ENCODE measurements at regions not wholly inside any gene's neighbourhood (a gene's known extent, or its start where the extent isn't known, plus 50 kb on each side); places are given as distances from the start of the nearest gene placed in this dataset.

DNA sequence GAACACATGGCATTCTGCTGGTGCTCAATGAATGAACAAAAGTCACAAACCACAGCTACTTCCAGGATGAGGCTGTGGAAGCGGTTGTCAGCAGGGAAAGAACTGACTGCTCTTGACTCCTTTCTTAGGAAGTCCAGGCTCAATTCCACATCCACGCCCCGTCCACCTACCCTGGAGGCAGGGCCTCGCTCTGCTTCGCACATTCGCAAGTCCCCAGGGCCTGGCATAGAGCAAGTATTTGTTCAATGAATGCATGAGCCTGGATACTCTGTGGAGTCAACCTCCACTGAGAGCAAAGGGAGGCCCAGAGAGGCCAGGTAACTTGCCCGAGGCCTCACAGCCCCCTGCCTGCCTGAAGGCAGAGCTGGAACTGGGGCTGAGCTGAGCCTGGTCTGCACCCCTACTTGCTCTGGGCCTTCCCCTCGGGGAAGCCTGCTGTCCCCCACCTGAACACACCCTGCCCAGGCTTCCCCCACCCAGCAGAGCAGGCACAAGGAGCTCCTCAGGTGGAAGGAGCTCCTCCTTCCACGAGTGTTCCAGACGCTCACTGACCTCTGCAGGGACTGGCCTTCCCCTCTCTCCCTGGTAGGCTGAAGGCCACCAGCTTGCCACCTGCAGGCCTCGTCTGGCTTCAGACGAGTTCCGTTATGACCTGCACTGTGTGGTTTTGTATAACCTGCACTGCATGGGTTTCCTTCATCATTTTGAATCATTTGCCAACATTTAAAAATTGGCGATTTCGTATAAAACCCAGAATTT lies 119.3 kb upstream of the PTPN1 start:
- DNase-seq (ENCODE audit: insufficient read length) = no peak
- no peak for TF ChIP-seq POLR2A (IDR thresholded peaks at IDR 0.05; ENCODE audit: low read depth, low read length)
- TF ChIP-seq TAF1 (IDR thresholded peaks at IDR 0.05; ENCODE audit: borderline replicate concordance, low read depth, low read length) = no peak
- no peak for TF ChIP-seq POLR2AphosphoS5 (IDR thresholded peaks at IDR 0.05; ENCODE audit: low read depth, low read length)
- no peak for FAIRE-seq

DNA sequence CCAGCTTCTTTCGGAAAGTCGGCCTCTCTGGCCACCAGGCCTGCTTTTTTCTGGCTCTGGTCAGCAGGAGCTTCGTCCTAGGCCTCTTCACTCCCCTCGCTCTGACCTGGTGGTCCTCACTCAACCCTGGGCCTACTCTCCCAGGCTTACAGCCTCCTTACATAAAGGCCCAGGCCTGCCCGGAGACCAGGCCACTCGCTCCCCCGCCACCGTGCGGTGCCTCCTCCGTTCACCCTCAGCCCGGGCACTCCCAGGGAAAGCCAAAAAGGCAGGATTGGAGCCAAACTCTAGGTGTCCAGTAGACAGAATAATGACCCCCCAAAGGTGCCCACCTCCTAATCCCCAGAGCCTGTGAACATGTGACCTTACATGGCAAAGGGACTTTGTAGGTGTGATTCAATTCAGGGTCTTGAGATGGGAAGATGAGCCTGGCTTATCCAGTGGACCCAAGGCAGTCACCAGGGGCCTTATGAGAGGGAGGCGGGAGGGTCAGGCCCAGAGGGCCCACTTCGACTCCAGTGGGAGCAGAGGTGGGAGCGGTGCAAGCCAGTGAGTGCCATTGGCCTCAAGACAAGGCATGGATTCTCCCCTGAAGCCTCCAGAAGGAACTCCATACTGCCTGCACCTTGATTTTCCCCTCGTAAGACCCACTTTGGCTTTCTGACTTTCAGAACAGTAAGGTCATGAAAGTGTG lies 118.6 kb upstream of the PTPN1 start:
- FAIRE-seq (no peak), DNase-seq (ENCODE audit: insufficient read length) (no peak)
- TF ChIP-seq POLR2AphosphoS5 (IDR thresholded peaks at IDR 0.05; ENCODE audit: low read depth, low read length) (no peak), TAF1 (IDR thresholded peaks at IDR 0.05; ENCODE audit: borderline replicate concordance, low read depth, low read length) (no peak), POLR2A (IDR thresholded peaks at IDR 0.05; ENCODE audit: low read depth, low read length) (no peak)

DNA sequence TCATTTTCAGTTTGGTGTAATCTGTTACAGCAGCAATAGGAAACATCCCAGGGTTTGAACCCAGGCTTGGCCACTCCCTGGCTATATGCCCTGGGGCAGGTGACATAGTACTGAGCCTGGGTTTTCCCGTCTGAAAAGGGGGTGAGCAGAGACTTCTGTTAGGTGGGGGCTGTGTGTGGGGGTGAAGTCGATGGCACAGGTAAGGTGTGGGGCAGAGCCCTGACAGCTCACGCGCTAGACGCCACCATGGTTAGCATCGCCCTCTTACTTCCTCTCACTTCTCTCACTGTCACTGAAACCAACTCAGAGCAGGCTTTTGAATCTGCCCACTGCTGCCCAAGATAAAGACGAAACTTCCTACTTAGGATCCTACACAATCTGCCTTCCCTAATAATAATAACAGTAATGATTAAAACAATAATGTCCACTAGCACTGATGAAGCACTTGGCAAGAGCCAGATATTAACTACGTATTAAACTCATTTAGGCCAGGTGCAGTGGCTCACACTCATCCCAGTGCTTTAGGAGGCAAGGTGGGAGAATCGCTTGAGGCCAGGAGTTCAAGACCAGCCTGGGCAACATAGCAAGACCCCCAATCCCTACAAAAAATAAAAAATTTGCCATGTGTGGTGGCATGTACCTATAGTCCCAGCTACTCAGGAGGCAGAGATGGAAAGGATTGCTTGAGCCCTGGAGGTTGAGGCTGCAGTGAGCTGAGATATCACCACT lies 117.9 kb upstream of the PTPN1 start:
- DNase-seq (ENCODE audit: insufficient read length) (no peak), FAIRE-seq (no peak)
- TF ChIP-seq POLR2A (IDR thresholded peaks at IDR 0.05; ENCODE audit: low read depth, low read length) (no peak), POLR2AphosphoS5 (IDR thresholded peaks at IDR 0.05; ENCODE audit: low read depth, low read length) (no peak), TAF1 (IDR thresholded peaks at IDR 0.05; ENCODE audit: borderline replicate concordance, low read depth, low read length) (no peak)

DNA sequence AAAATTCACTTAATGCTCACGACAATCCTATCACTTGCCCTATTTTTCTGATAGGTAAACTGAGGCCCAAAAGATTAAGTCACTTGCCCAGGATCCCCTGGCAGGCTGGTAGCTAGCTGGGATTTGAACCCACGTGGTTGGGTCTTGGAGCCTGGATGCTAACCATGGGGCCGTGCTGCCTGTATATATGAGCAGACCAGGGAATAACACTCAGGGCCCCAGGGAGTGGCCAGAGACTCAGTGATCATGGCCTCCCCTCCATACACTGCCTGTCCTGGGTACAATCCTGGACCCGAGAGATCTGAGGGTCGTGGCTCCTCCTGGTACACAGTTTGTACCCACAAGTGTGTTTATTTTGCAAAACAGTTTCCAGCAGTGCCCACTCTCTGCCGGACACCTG lies 116.9 kb upstream of the PTPN1 start:
- no peak for FAIRE-seq
- no peak for DNase-seq (ENCODE audit: insufficient read length)
- TF ChIP-seq TAF1 (IDR thresholded peaks at IDR 0.05; ENCODE audit: borderline replicate concordance, low read depth, low read length) (no peak), POLR2A (IDR thresholded peaks at IDR 0.05; ENCODE audit: low read depth, low read length) (no peak), POLR2AphosphoS5 (IDR thresholded peaks at IDR 0.05; ENCODE audit: low read depth, low read length) (no peak)

DNA sequence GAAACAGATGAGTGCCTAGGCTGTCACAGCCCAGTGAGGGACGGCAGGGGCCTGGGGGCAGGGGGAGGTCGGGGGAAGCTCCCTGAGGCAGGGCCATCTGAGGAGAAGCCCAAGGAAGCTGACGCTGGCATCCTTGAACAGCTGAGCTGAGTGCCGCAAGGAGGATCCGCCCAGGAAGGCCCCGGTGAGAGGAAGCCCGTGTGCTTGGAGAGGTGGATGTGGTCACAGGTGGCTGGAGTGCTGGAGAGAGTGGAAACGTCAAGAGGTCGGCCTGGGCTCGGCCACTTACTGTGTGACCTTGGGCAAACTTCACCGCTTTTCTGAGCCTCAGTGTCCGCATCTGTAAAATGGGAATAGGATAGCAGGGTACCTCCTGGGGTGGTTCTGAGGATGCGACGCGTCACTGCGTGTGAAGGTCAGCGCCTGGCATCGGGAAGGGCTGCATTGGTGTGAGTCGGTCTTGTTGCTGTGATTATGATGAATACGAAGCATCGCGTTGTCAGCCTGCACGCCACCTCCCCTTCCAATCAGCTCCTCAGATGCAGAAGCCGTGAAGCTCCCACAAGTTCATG lies 116.1 kb upstream of the PTPN1 start:
- FAIRE-seq (no peak), DNase-seq (ENCODE audit: insufficient read length) (no peak)
- TF ChIP-seq POLR2AphosphoS5 (IDR thresholded peaks at IDR 0.05; ENCODE audit: low read depth, low read length) (no peak), TAF1 (IDR thresholded peaks at IDR 0.05; ENCODE audit: borderline replicate concordance, low read depth, low read length) (no peak), POLR2A (IDR thresholded peaks at IDR 0.05; ENCODE audit: low read depth, low read length) (no peak)

DNA sequence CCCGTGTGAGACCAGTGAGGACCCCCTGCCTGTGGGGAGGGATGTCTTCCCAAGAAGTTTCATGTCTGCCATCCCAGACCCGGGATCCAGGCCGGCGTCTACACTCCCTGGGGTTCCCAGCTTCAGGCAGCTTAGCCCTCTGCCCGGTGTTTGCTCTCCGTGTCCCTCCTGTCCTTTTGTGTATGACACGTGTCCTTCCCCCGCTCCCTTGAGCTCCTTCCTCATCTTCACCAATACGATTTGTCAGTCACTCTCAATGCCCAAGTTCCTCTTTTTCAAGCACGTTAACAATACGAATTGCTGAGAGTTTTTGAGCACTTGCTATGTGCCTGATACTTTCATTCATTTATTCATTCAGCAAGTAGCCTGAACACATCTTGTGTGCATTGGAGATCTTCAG lies 115.6 kb upstream of the PTPN1 start:
- TF ChIP-seq POLR2AphosphoS5 (IDR thresholded peaks at IDR 0.05; ENCODE audit: low read depth, low read length) (no peak), POLR2A (IDR thresholded peaks at IDR 0.05; ENCODE audit: low read depth, low read length) (no peak), TAF1 (IDR thresholded peaks at IDR 0.05; ENCODE audit: borderline replicate concordance, low read depth, low read length) (no peak)
- FAIRE-seq (no peak), DNase-seq (ENCODE audit: insufficient read length) (no peak)

DNA sequence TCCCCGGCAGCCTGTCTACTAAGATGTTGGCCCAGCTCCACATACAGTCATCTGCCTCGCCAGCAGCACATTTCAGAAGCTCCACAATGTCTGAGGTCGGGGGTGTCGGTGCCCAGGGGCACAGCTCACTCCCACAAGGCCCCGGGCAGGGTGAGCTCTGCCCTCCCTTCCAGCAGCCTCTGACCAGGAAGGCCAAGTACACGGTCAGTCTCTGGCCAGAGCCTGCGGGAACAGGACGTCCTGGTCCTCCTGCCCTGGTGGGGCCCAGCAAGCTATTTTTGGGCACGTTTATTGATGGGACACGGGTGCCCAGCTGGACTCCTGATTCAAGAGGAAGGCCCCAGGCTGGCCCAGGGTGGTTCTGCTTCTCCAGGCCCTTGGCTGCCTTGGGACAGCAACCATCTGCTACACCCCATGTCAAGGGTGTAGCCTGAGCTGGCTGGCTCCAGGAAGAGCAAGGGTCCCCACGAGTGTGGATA lies 114.9 kb upstream of the PTPN1 start:
- no peak for FAIRE-seq
- no peak for TF ChIP-seq POLR2A (IDR thresholded peaks at IDR 0.05; ENCODE audit: low read depth, low read length)
- no peak for TF ChIP-seq TAF1 (IDR thresholded peaks at IDR 0.05; ENCODE audit: borderline replicate concordance, low read depth, low read length)
- no peak for TF ChIP-seq POLR2AphosphoS5 (IDR thresholded peaks at IDR 0.05; ENCODE audit: low read depth, low read length)
- no peak for DNase-seq (ENCODE audit: insufficient read length)

DNA sequence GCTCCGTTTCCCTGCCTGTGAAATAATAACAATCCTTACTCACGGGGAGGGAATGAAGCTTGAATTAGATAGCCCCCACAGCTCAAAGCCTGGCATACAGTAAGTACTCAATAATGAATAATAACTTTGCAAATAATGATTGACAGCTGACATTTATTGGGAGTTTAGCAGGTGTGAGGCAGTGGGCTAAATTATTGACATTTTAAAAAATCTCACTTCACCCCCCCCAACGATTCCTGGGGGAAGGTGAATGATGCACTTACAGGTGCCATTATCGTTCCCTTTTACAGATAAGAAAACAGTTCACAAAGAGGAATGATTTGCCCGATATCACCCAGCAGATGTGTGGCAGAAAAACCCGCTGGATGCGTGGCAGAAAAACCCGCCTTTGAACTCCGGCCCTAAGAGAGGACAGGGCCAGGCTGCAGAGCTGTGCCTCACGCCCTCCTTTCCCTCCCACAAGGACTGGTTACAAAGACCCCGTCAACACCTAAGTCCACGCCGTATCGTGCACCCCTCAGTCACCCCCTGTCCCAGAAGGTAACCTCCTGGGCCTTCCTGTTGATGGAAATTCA lies 114.2 kb upstream of the PTPN1 start:
- FAIRE-seq = no peak
- no peak for TF ChIP-seq POLR2A (IDR thresholded peaks at IDR 0.05; ENCODE audit: low read depth, low read length)
- no peak for TF ChIP-seq TAF1 (IDR thresholded peaks at IDR 0.05; ENCODE audit: borderline replicate concordance, low read depth, low read length)
- no peak for TF ChIP-seq POLR2AphosphoS5 (IDR thresholded peaks at IDR 0.05; ENCODE audit: low read depth, low read length)
- no peak for DNase-seq (ENCODE audit: insufficient read length)

DNA sequence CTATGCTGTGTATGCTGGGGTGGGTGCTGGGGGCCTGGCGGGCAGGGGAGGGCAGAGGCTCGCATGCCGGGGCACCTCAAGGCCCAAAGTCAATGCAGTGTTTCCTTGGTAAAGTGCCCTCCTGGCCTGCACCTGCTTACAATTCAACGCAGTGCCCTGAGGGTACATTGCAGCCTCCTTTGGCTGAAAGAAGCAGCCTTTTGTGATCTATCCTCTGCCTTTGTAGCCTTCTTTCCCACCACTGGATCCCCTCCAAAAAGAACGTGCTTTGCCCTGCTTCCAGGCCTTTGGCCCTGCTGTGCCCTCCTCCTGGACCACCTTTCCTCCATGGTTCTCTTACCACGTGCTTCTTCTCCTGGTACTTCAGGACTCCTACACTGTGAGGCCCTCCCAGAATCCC lies 113.6 kb upstream of the PTPN1 start:
- TF ChIP-seq POLR2A (IDR thresholded peaks at IDR 0.05; ENCODE audit: low read depth, low read length) = no peak
- TF ChIP-seq TAF1 (IDR thresholded peaks at IDR 0.05; ENCODE audit: borderline replicate concordance, low read depth, low read length) = no peak
- no peak for TF ChIP-seq POLR2AphosphoS5 (IDR thresholded peaks at IDR 0.05; ENCODE audit: low read depth, low read length)
- DNase-seq (ENCODE audit: insufficient read length) (no peak), FAIRE-seq (no peak)

DNA sequence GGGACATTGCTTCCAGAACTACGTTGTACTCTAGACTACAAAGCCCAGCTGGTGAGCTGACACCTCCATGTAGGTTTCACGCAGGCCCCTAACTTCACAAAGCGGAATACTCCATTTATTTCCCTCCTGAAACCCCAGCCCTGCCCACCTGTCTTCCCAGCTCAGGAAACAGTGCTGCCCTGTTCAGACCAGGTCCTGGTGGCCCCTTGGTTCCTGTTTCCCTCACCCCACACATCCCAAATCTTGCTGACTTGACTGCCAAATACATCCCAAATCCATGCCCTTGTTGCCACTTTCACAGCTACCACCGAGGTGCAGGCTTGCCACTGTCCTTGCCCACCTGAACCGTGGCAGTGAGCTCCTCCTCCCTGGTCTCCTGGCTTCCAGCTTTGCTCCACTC lies 113.1 kb upstream of the PTPN1 start:
- FAIRE-seq = no peak
- no peak for DNase-seq (ENCODE audit: insufficient read length)
- TF ChIP-seq POLR2A (IDR thresholded peaks at IDR 0.05; ENCODE audit: low read depth, low read length) = no peak
- no peak for TF ChIP-seq TAF1 (IDR thresholded peaks at IDR 0.05; ENCODE audit: borderline replicate concordance, low read depth, low read length)
- no peak for TF ChIP-seq POLR2AphosphoS5 (IDR thresholded peaks at IDR 0.05; ENCODE audit: low read depth, low read length)

DNA sequence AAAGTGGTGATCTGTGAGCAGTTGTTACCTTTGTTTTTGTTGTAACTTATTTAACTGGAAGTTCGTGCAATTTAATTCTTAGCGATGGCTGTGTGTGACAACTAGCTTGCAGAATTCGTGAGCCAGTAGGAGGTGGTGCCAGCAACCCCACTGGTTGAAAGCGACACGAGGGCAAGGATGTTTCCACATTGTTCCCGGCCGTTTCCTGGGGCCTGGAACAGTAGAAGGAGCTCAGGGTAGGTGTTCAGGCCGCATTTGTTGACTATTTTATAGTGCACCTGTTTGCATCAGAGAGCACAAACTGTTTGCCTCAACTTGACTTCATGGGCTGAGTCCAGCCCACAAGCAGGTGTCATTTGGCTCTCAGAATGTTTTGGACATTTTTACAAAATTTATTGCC lies 112.1 kb upstream of the PTPN1 start:
- DNase-seq (ENCODE audit: insufficient read length) (no peak), FAIRE-seq (no peak)
- TF ChIP-seq TAF1 (IDR thresholded peaks at IDR 0.05; ENCODE audit: borderline replicate concordance, low read depth, low read length) (no peak), POLR2A (IDR thresholded peaks at IDR 0.05; ENCODE audit: low read depth, low read length) (no peak), POLR2AphosphoS5 (IDR thresholded peaks at IDR 0.05; ENCODE audit: low read depth, low read length) (no peak)

Data from GM12892 (cell line).